Loucy (cell line): ENCODE measurements at regions not wholly inside any gene's neighbourhood (a gene's known extent, or its start where the extent isn't known, plus 50 kb on each side); places are given as distances from the start of the nearest gene placed in this dataset.
A peak's percentile ranks its signal among the peaks of the same experiment; 100 is the strongest.

ENCODE experiments used
- H2AFZ ChIP-seq: fragments of 200-600 bp; sonication (generic); 2 replicates; pipeline ENCODE4 v1.6.0; 2016; ENCODE audit warnings: antibody characterized with exemption, mild to moderate bottlenecking, low read length, moderate library complexity
- H3F3A ChIP-seq: fragments of 200-600 bp; 2 replicates; pipeline ENCODE4 v1.6.0; 2016; ENCODE audit warnings: antibody characterized with exemption, low read depth, mild to moderate bottlenecking
- H3K27me3 ChIP-seq: fragments of 200-600 bp; sonication (generic); 2 replicates; pipeline ENCODE4 v1.6.1; 2014; ENCODE audit warnings: low read length, mild to moderate bottlenecking; ENCODE audit not compliant: insufficient read depth, poor library complexity, severe bottlenecking
- H3K36me3 ChIP-seq: fragments of 200-600 bp; sonication (generic); 2 replicates; pipeline ENCODE4 v1.6.1; 2016; ENCODE audit warnings: low read length; ENCODE audit not compliant: insufficient read depth
- H3K4me1 ChIP-seq: fragments of 200-600 bp; sonication (generic); 2 replicates; pipeline ENCODE4 v1.5.1; 2014; ENCODE audit warnings: low read length, mild to moderate bottlenecking; ENCODE audit not compliant: insufficient read depth, poor library complexity, severe bottlenecking
- H3K4me2 ChIP-seq: fragments of 200-600 bp; sonication (generic); 2 replicates; pipeline ENCODE4 v1.6.0; 2014; ENCODE audit warnings: antibody characterized with exemption, low read length, low read depth, mild to moderate bottlenecking; ENCODE audit not compliant: poor library complexity, severe bottlenecking
- H3K4me3 ChIP-seq: fragments of 200-600 bp; sonication (generic); 2 replicates; pipeline ENCODE4 v1.5.1; 2014; ENCODE audit warnings: low read length, mild to moderate bottlenecking, mixed read lengths; ENCODE audit not compliant: poor library complexity, severe bottlenecking
- H3K79me2 ChIP-seq: fragments of 200-600 bp; sonication (generic); 2 replicates; pipeline ENCODE4 v1.6.1; 2014; ENCODE audit warnings: low read length; ENCODE audit not compliant: insufficient read depth
- H3K9ac ChIP-seq: fragments of 200-600 bp; sonication (generic); 2 replicates; pipeline ENCODE4 v1.6.0; 2014; ENCODE audit warnings: mild to moderate bottlenecking, low read depth, low read length, moderate library complexity; ENCODE audit not compliant: poor library complexity, severe bottlenecking
- H3K9me2 ChIP-seq: fragments of 200-600 bp; sonication (generic); replicated peaks from 2 replicates; pipeline ENCODE4 v1.6.1; 2016; ENCODE audit warnings: low read depth, low read length, mixed read lengths
- H3K9me3 ChIP-seq: fragments of 200-600 bp; sonication (generic); 2 replicates; pipeline ENCODE4 v1.6.1; 2014; ENCODE audit warnings: mild to moderate bottlenecking, antibody characterized with exemption, low read length, low read depth; ENCODE audit not compliant: insufficient read depth
- H4K20me1 ChIP-seq: fragments of 200-600 bp; sonication (generic); 2 replicates; pipeline ENCODE4 v1.6.0; 2014; ENCODE audit warnings: antibody characterized with exemption, low read length, mild to moderate bottlenecking; ENCODE audit not compliant: insufficient read depth, poor library complexity, severe bottlenecking
- CTCF ChIP-seq: fragments of 200-600 bp; sonication (generic); conservative IDR thresholded peaks from 2 replicates; pipeline ENCODE4 v1.5.1; 2014; ENCODE audit warnings: mild to moderate bottlenecking, antibody characterized with exemption, low read length
- EZH2phosphoT487 ChIP-seq: fragments of 200-600 bp; IDR thresholded peaks from 2 replicates; pipeline ENCODE4 v1.6.1; 2018; ENCODE audit warnings: antibody characterized with exemption, mild to moderate bottlenecking, moderate library complexity, borderline replicate concordance

DNA sequence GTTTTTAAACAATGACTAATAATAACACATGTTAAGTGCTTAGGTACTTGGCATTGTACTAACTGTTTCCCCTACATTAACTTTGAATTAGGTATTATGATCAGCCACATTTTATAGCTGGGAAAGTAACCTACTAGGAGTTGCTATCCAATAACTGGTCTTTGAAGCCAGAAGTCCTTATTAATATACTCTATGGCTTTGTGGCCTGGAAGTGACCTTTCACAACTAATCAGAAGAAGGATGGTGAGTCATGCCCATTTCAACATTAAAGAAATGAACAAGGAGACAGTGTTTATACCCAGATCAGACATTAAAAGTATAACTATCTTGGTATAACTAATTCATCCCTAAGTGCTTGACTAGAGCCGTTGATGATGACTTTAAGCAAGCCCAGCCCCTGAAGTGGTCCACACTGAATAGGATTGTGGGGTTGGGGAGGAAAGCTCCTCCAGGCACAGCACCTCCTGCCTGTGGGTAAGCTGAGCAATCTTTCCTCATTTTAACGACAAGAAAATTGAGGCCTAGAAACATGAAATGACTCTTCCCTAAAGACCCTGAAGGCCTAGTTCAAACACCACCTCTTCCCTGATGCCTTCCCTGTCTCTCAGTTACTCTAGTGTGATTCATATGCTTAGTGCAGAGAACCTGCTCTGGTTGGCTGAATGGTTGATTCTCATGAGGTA, 71.6 kb upstream of the RFX8 start:
- Histone ChIP-seq H2AFZ (no peak overlapping the region), H3K4me2 (no peak overlapping the region), H3K36me3 (no peaks in the 10 kb centered on the region), H3K9me2 (no peaks in the 10 kb centered on the region), H3F3A (no peaks in the 10 kb centered on the region), H3K79me2 (no peaks in the 10 kb centered on the region), H4K20me1 (no peaks in the 10 kb centered on the region), H3K4me1 (peaks cover 7% of the 10 kb centered on the region), H3K27me3 (no peaks in the 10 kb centered on the region), H3K9me3 (no peaks in the 10 kb centered on the region), H3K4me3 (no peak overlapping the region), H3K9ac (no peak overlapping the region)
- TF ChIP-seq CTCF (no peak), EZH2phosphoT487 (no peak)

DNA sequence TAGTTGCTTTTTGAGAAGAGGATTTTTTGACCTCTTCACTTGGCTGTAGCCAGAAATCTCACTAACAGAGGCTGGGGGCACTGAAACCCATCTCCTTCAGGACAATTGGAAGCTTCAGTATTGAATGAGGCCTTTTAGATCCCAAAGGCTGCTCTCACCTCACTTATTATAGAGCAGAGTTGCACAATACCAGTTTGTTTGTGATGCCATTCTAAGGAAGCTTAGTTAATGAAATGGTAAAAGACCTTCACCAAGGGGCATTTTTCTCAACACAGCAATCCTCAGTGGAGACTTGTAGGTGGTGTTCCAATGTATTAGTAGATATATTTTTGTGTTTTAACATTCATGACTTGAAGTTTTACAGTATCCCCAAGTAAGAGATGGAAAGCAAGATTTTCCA, 71.0 kb upstream of the RFX8 start:
- no peaks in the 10 kb centered on the region for H4K20me1 ChIP-seq
- no peak overlapping the region for H3K4me2 ChIP-seq
- H3K4me3 ChIP-seq = no peak overlapping the region

GRCh38 chr2:101540518-101540917, 65.6 kb upstream of the RFX8 start:
- no peaks in the 10 kb centered on the region for H3K4me1 ChIP-seq
- no peaks in the 10 kb centered on the region for H3F3A ChIP-seq
- TF ChIP-seq CTCF (no peak), EZH2phosphoT487 (no peak)
- peak overlapping the region; percentile 21 for H2AFZ ChIP-seq
- no peaks in the 10 kb centered on the region for H3K27me3 ChIP-seq
- H3K9ac ChIP-seq = no peak overlapping the region
- no peaks in the 10 kb centered on the region for H3K36me3 ChIP-seq
- no peaks in the 10 kb centered on the region for H4K20me1 ChIP-seq
- H3K4me2 ChIP-seq = no peak overlapping the region
- H3K9me2 ChIP-seq = no peaks in the 10 kb centered on the region
- no peaks in the 10 kb centered on the region for H3K79me2 ChIP-seq
- no peak overlapping the region for H3K4me3 ChIP-seq
- no peaks in the 10 kb centered on the region for H3K9me3 ChIP-seq

More for the DNA sequence above, 71.0 kb upstream of the RFX8 start:
- no peak overlapping the region for H3K9ac ChIP-seq
- no peaks in the 10 kb centered on the region for H3K79me2 ChIP-seq
- no peaks in the 10 kb centered on the region for H3F3A ChIP-seq
- H2AFZ ChIP-seq = no peak overlapping the region
- no peaks in the 10 kb centered on the region for H3K36me3 ChIP-seq
- H3K27me3 ChIP-seq = no peaks in the 10 kb centered on the region
- peaks cover under 1% of the 10 kb centered on the region for H3K4me1 ChIP-seq
- H3K9me3 ChIP-seq = no peaks in the 10 kb centered on the region
- H3K9me2 ChIP-seq = no peaks in the 10 kb centered on the region
- TF ChIP-seq CTCF (no peak), EZH2phosphoT487 (no peak)
